ENCODE measurements at regions not wholly inside any gene's neighbourhood (a gene's known extent, or its start where the extent isn't known, plus 50 kb on each side); places are given as distances from the start of the nearest gene placed in this dataset.
A peak's percentile ranks its signal among the peaks of the same experiment; 100 is the strongest.

DNA sequence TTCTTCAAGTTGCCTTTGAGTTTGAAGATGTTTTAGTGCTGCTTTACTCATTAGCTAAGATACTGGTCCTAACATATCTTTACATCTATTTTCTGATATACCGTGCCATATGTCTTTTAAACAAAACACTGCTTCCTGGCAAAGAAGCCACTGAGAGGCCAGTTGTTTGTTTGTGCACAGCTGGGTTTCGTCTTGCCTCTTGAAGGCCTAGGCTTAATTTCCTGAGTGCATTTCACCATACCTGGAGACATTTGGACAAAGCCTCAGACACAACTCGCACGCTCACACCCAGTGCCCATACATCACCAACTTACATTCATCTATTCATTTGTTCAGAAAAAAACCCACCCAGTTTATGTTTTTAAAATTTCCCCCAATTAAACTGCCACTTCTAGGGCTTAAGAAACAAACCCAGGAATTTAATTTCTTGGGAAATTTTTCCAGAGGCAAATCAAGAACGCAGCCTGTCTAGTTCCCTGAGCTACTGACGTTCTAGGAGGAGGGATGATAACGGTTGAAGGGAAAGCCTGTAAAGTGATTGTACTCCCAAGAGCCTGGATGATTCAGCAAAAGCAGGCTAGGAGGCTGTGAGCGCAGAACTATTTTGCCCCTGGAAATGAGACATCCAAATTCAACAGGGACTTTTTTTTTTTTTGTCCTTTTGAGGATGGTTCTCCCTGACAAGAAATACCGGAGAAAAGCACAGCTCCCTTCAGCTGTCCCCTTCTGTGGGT lies 77.7 kb downstream of the OLIG3 start (continued):
- TF ChIP-seq, protein P1, sequence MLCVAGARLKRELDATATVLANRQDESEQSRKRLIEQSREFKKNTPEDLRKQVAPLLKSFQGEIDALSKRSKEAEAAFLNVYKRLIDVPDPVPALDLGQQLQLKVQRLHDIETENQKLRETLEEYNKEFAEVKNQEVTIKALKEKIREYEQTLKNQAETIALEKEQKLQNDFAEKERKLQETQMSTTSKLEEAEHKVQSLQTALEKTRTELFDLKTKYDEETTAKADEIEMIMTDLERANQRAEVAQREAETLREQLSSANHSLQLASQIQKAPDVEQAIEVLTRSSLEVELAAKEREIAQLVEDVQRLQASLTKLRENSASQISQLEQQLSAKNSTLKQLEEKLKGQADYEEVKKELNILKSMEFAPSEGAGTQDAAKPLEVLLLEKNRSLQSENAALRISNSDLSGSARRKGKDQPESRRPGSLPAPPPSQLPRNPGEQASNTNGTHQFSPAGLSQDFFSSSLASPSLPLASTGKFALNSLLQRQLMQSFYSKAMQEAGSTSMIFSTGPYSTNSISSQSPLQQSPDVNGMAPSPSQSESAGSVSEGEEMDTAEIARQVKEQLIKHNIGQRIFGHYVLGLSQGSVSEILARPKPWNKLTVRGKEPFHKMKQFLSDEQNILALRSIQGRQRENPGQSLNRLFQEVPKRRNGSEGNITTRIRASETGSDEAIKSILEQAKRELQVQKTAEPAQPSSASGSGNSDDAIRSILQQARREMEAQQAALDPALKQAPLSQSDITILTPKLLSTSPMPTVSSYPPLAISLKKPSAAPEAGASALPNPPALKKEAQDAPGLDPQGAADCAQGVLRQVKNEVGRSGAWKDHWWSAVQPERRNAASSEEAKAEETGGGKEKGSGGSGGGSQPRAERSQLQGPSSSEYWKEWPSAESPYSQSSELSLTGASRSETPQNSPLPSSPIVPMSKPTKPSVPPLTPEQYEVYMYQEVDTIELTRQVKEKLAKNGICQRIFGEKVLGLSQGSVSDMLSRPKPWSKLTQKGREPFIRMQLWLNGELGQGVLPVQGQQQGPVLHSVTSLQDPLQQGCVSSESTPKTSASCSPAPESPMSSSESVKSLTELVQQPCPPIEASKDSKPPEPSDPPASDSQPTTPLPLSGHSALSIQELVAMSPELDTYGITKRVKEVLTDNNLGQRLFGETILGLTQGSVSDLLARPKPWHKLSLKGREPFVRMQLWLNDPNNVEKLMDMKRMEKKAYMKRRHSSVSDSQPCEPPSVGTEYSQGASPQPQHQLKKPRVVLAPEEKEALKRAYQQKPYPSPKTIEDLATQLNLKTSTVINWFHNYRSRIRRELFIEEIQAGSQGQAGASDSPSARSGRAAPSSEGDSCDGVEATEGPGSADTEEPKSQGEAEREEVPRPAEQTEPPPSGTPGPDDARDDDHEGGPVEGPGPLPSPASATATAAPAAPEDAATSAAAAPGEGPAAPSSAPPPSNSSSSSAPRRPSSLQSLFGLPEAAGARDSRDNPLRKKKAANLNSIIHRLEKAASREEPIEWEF (IDR thresholded peaks at IDR 0.05; ENCODE audit: insufficient replicate concordance, low read depth, low read length), result no peak

DNA sequence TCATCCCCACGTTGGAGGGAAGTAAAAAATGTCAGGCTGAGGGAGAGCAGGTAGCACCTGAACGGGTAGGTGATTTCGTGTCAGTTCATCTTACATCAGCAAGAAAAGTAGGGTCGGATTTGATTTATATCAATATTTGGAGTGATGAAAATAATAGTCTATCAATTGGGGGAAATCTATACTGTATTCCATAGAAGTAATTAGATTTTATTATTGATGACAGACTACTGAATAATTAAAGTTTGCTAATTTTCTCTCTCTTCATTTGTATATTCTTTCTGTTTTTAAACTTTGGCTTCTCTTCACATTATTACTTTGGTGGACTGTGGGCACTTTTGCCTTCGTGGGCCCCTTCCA lies 78.4 kb downstream of the OLIG3 start:
- CTCF ChIA-PET, result interaction anchor here (0.6 to 6.8 kb wide), 36 partner anchors 10 to 453 kb away, joined by 3 to 77 read pairs (median 4); no protein-coding TSS in a partner anchor
- SMC1A ChIA-PET (ENCODE audit: uncharacterized antibody, unreplicated experiment), result interaction anchor here (0.6 to 5.7 kb wide), 23 partner anchors 8 to 339 kb away, joined by 3 to 49 read pairs (median 4); no protein-coding TSS in a partner anchor
- intact Hi-C loops (cut with micrococcal nuclease; ENCODE audit: unreplicated experiment) (loop anchor here (1.0 to 5.0 kb wide), 4 partner anchors 73 to 340 kb away; no protein-coding TSS in a partner anchor), in situ Hi-C loops (cut with MboI) (loop anchor here (5.0 kb wide), 1 partner anchor 334 kb away; no protein-coding TSS in a partner anchor)
- Histone ChIP-seq H3K9me3 (replicated peaks; ENCODE audit: control insufficient read depth, insufficient read depth, low read length) (no peaks in the 10 kb centered on the region), H3K27ac (ENCODE audit: control insufficient read depth, insufficient read depth) (no peak overlapping the region), H3K4me1 (ENCODE audit: control insufficient read depth, insufficient read depth, low read length) (peaks cover 4% of the 10 kb centered on the region), H3K4me2 (ENCODE audit: control insufficient read depth, insufficient read depth) (peak overlapping the region; percentile 13; the same call in 1 of the 2 replicates), H3K79me2 (ENCODE audit: control insufficient read depth, insufficient read depth, low read length) (no peaks in the 10 kb centered on the region), H4K20me1 (ENCODE audit: control insufficient read depth, insufficient read depth) (no peaks in the 10 kb centered on the region), H3K9ac (ENCODE audit: control insufficient read depth, insufficient read depth, low read length) (no peak overlapping the region; the same call in 1 of the 2 replicates), H3K4me3 (no peak overlapping the region), H2AFZ (ENCODE audit: control insufficient read depth, low read depth, low read length) (no peak overlapping the region), H3K36me3 (ENCODE audit: control insufficient read depth in 2 of 2, insufficient read depth in 2 of 2, low read length in 1 of 2) (no peaks in the 10 kb centered on the region), H3K27me3 (replicated peaks in 1 of 2; ENCODE audit: control insufficient read depth in 2 of 2, insufficient read depth in 2 of 2, low read length in 1 of 2) (peaks cover 0 to 3% of the 10 kb centered on the region in 2 experiments; a peak in 1 of 4 replicates)
- no peak for TF ChIP-seq SIN3A (IDR thresholded peaks at IDR 0.05; ENCODE audit: low read depth, low read length)
- TF ChIP-seq MTA3 (IDR thresholded peaks at IDR 0.05; ENCODE audit: borderline replicate concordance, low read length), result no peak
- TF ChIP-seq NBN (IDR thresholded peaks at IDR 0.05), result 0 out of 2 replicates have a peak, but pooled peaks have one; percentile 13
- TF ChIP-seq PKNOX1 (IDR thresholded peaks at IDR 0.05), result 0 out of 2 replicates have a peak, but pooled peaks have one; percentile 0
- BruUV-seq (replicated peaks), result no TSS peak
- DNase-seq (ENCODE audit: low read depth, low spot score) (no peak), ATAC-seq (no peak), FAIRE-seq (no peak)
- RAD21 ChIA-PET (ENCODE audit: unreplicated experiment), result interaction anchor here (0.7 to 2.5 kb wide), 17 partner anchors 27 to 560 kb away, joined by 3 to 14 read pairs (median 4); no protein-coding TSS in a partner anchor
- WGBS (ENCODE audit: insufficient coverage, insufficient replicate concordance, low lambda C conversion rate, missing lambda C conversion rate), result 7% methylated on average over 5 of the region's 5 CpGs
- POLR2A ChIA-PET, result no interaction called here

All from GM12878 (cell line).